ENCODE measurements at regions not wholly inside any gene's neighbourhood (a gene's known extent, or its start where the extent isn't known, plus 50 kb on each side); places are given as distances from the start of the nearest gene placed in this dataset.
"Not testable (repeated sequence)": the region's sequence is repeated elsewhere in the genome, so short reads cannot be mapped to it uniquely, and the experiment has no call there.

- no peak for DNase-seq
Measured at GRCh38 chr4:141543176-141543575, 93.2 kb upstream of the IL15 start.

- DNase-seq: no peak
Measured at GRCh38 chr4:141543706-141544105, 92.7 kb upstream of the IL15 start.

GRCh38 chr4:141548791-141549190 is 87.6 kb upstream of the IL15 start:
- DNase-seq: no peak

- DNase-seq: no peak
Measured at GRCh38 chr4:141560056-141560455, 76.3 kb upstream of the IL15 start.

- no peak for DNase-seq
Measured at GRCh38 chr4:141562649-141563048, 73.7 kb upstream of the IL15 start.

- no peak for DNase-seq
Measured at GRCh38 chr4:141563723-141564122, 72.7 kb upstream of the IL15 start.

GRCh38 chr4:141564961-141565360 is 71.4 kb upstream of the IL15 start:
- DNase-seq: not testable (repeated sequence)

GRCh38 chr4:141565379-141566089 is 70.8 kb upstream of the IL15 start:
- no peak for DNase-seq

- no peak for DNase-seq
Measured at GRCh38 chr4:141567326-141567915, 69.0 kb upstream of the IL15 start.

- DNase-seq: no peak
Measured at GRCh38 chr4:141569141-141569540, 67.2 kb upstream of the IL15 start.

- DNase-seq: no peak
Measured at GRCh38 chr4:141570290-141570689, 66.1 kb upstream of the IL15 start.

GRCh38 chr4:141571362-141571761 is 65.0 kb upstream of the IL15 start:
- no peak for DNase-seq

GRCh38 chr4:141571793-141572192 is 64.6 kb upstream of the IL15 start:
- DNase-seq: no peak

- no peak for DNase-seq
Measured at GRCh38 chr4:141573678-141574077, 62.7 kb upstream of the IL15 start.

GRCh38 chr4:141575884-141576283 is 60.5 kb upstream of the IL15 start:
- no peak for DNase-seq

GRCh38 chr4:141576585-141577110 is 59.7 kb upstream of the IL15 start:
- DNase-seq: no peak

GRCh38 chr4:141578451-141578850 is 57.9 kb upstream of the IL15 start:
- no peak for DNase-seq

- no peak for DNase-seq
Measured at GRCh38 chr4:141580523-141580922, 55.9 kb upstream of the IL15 start.
